ENCODE measurements at regions not wholly inside any gene's neighbourhood (a gene's known extent, or its start where the extent isn't known, plus 50 kb on each side); places are given as distances from the start of the nearest gene placed in this dataset.

GRCh38 chr5:74044936-74045335 lies 418.9 kb downstream of the ARHGEF28 start:
- TF ChIP-seq, protein P1, sequence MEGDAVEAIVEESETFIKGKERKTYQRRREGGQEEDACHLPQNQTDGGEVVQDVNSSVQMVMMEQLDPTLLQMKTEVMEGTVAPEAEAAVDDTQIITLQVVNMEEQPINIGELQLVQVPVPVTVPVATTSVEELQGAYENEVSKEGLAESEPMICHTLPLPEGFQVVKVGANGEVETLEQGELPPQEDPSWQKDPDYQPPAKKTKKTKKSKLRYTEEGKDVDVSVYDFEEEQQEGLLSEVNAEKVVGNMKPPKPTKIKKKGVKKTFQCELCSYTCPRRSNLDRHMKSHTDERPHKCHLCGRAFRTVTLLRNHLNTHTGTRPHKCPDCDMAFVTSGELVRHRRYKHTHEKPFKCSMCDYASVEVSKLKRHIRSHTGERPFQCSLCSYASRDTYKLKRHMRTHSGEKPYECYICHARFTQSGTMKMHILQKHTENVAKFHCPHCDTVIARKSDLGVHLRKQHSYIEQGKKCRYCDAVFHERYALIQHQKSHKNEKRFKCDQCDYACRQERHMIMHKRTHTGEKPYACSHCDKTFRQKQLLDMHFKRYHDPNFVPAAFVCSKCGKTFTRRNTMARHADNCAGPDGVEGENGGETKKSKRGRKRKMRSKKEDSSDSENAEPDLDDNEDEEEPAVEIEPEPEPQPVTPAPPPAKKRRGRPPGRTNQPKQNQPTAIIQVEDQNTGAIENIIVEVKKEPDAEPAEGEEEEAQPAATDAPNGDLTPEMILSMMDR (IDR thresholded peaks at IDR 0.05): no peak
- TF ChIP-seq POLR2A (IDR thresholded peaks at IDR 0.05) (no peak), EP300 (IDR thresholded peaks at IDR 0.05) (no peak)

Data from ovary (tissue), 3 donors.